Adrenal gland (tissue), 5 donors: ENCODE measurements at regions not wholly inside any gene's neighbourhood (a gene's known extent, or its start where the extent isn't known, plus 50 kb on each side); places are given as distances from the start of the nearest gene placed in this dataset.

Source experiments
- POLR2A ChIP-seq, 2 donors: fragments of 450-650 bp; IDR thresholded peaks; one replicate each; pipeline ENCODE4 v1.6.1; 2017; ENCODE audit warnings: antibody characterized with exemption in 2 of 2, mild to moderate bottlenecking in 2 of 2, moderate library complexity in 1 of 2
- TF ChIP-seq, protein P1 (sequence below), 6 experiments: fragments of 450-650 bp in 4 of 6; fragments of 200-600 bp in 2 of 6; sonication (generic) in 1 of 6; IDR thresholded peaks; 1 replicate in 5 of 6; 2 replicates in 1 of 6; pipeline versions ENCODE4 v1.5.1 to v1.8.0; 2016 to 2021; ENCODE audit warnings: antibody characterized with exemption in 6 of 6, mild to moderate bottlenecking in 2 of 6, moderate library complexity in 1 of 6
- donor health status: DM: no; HTN: no; CAD: no.

GRCh38 chr2:139686205-139686604, 906.0 kb upstream of the NXPH2 start:
- TF ChIP-seq, protein P1, sequence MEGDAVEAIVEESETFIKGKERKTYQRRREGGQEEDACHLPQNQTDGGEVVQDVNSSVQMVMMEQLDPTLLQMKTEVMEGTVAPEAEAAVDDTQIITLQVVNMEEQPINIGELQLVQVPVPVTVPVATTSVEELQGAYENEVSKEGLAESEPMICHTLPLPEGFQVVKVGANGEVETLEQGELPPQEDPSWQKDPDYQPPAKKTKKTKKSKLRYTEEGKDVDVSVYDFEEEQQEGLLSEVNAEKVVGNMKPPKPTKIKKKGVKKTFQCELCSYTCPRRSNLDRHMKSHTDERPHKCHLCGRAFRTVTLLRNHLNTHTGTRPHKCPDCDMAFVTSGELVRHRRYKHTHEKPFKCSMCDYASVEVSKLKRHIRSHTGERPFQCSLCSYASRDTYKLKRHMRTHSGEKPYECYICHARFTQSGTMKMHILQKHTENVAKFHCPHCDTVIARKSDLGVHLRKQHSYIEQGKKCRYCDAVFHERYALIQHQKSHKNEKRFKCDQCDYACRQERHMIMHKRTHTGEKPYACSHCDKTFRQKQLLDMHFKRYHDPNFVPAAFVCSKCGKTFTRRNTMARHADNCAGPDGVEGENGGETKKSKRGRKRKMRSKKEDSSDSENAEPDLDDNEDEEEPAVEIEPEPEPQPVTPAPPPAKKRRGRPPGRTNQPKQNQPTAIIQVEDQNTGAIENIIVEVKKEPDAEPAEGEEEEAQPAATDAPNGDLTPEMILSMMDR (IDR thresholded peaks at IDR 0.05) = no peak
- TF ChIP-seq POLR2A (IDR thresholded peaks at IDR 0.05) = no peak
